ENCODE measurements at regions not wholly inside any gene's neighbourhood (a gene's known extent, or its start where the extent isn't known, plus 50 kb on each side); places are given as distances from the start of the nearest gene placed in this dataset.

- H3K4me1 Mint-ChIP-seq: no peaks in the 10 kb centered on the region
- H3K36me3 Mint-ChIP-seq: no peaks in the 10 kb centered on the region
- H3K9me3 Mint-ChIP-seq: peaks cover 6% of the 10 kb centered on the region
- H3K4me3 Mint-ChIP-seq: no peak overlapping the region
- no peaks in the 10 kb centered on the region for H3K27me3 Mint-ChIP-seq
- no peak for ATAC-seq
- H3K27ac Mint-ChIP-seq: no peak overlapping the region
These were observed 686.0 kb upstream of the BRINP3 start for GRCh38 chr1:191163621-191164020.

GRCh38 chr1:191174298-191174697 lies 696.6 kb upstream of the BRINP3 start:
- Mint-ChIP-seq H3K9me3 (peaks cover 2% of the 10 kb centered on the region), H3K36me3 (no peaks in the 10 kb centered on the region), H3K27me3 (no peaks in the 10 kb centered on the region), H3K27ac (no peak overlapping the region), H3K4me1 (peaks cover 12% of the 10 kb centered on the region), H3K4me3 (no peak overlapping the region)
- ATAC-seq: peak; percentile 43

GRCh38 chr1:191176131-191176530 lies 698.5 kb upstream of the BRINP3 start:
- H3K4me1 Mint-ChIP-seq: peaks cover 12% of the 10 kb centered on the region
- no peaks in the 10 kb centered on the region for H3K27me3 Mint-ChIP-seq
- H3K27ac Mint-ChIP-seq: no peak overlapping the region
- peaks cover 2% of the 10 kb centered on the region for H3K9me3 Mint-ChIP-seq
- ATAC-seq: no peak
- no peak overlapping the region for H3K4me3 Mint-ChIP-seq
- no peaks in the 10 kb centered on the region for H3K36me3 Mint-ChIP-seq

- ATAC-seq: no peak
- Mint-ChIP-seq H3K9me3 (peaks cover 6% of the 10 kb centered on the region), H3K27me3 (no peaks in the 10 kb centered on the region), H3K4me1 (no peaks in the 10 kb centered on the region), H3K36me3 (no peaks in the 10 kb centered on the region), H3K4me3 (no peak overlapping the region), H3K27ac (no peak overlapping the region)
These were observed 729.0 kb upstream of the BRINP3 start for GRCh38 chr1:191206513-191207207.

- Mint-ChIP-seq H3K36me3 (no peaks in the 10 kb centered on the region), H3K9me3 (peaks cover 7% of the 10 kb centered on the region), H3K4me3 (no peak overlapping the region), H3K27me3 (no peaks in the 10 kb centered on the region), H3K27ac (no peak overlapping the region), H3K4me1 (no peaks in the 10 kb centered on the region)
- no peak for ATAC-seq
These were observed 744.5 kb upstream of the BRINP3 start for GRCh38 chr1:191222206-191222605.

GRCh38 chr1:191240925-191241324 lies 763.3 kb upstream of the BRINP3 start:
- Mint-ChIP-seq H3K27ac (no peak overlapping the region), H3K4me1 (no peaks in the 10 kb centered on the region), H3K27me3 (no peaks in the 10 kb centered on the region), H3K36me3 (no peaks in the 10 kb centered on the region), H3K9me3 (peaks cover 6% of the 10 kb centered on the region), H3K4me3 (no peak overlapping the region)
- ATAC-seq: no peak

- H3K4me1 Mint-ChIP-seq: no peaks in the 10 kb centered on the region
- H3K27ac Mint-ChIP-seq: no peak overlapping the region
- H3K27me3 Mint-ChIP-seq: no peaks in the 10 kb centered on the region
- H3K36me3 Mint-ChIP-seq: no peaks in the 10 kb centered on the region
- ATAC-seq: no peak
- peaks cover 11% of the 10 kb centered on the region for H3K9me3 Mint-ChIP-seq
- no peak overlapping the region for H3K4me3 Mint-ChIP-seq
These were observed 777.8 kb upstream of the BRINP3 start for GRCh38 chr1:191255354-191256054.

GRCh38 chr1:191256917-191257316 lies 779.3 kb upstream of the BRINP3 start:
- Mint-ChIP-seq H3K4me3 (no peak overlapping the region), H3K4me1 (no peaks in the 10 kb centered on the region), H3K9me3 (peaks cover 10% of the 10 kb centered on the region), H3K36me3 (no peaks in the 10 kb centered on the region), H3K27ac (no peak overlapping the region), H3K27me3 (no peaks in the 10 kb centered on the region)
- no peak for ATAC-seq

GRCh38 chr1:191260056-191260455 lies 782.4 kb upstream of the BRINP3 start:
- Mint-ChIP-seq H3K9me3 (peaks cover 3% of the 10 kb centered on the region), H3K27me3 (no peaks in the 10 kb centered on the region), H3K4me1 (no peaks in the 10 kb centered on the region), H3K4me3 (no peak overlapping the region), H3K27ac (no peak overlapping the region), H3K36me3 (no peaks in the 10 kb centered on the region)
- ATAC-seq: no peak

GRCh38 chr1:191261111-191261510 lies 783.4 kb upstream of the BRINP3 start:
- Mint-ChIP-seq H3K27me3 (no peaks in the 10 kb centered on the region), H3K36me3 (no peaks in the 10 kb centered on the region)

GRCh38 chr1:191279266-191279800 lies 801.7 kb upstream of the BRINP3 start:
- ATAC-seq: no peak
- Mint-ChIP-seq H3K27me3 (no peaks in the 10 kb centered on the region), H3K4me3 (no peak overlapping the region), H3K36me3 (no peaks in the 10 kb centered on the region), H3K9me3 (peaks cover 14% of the 10 kb centered on the region), H3K27ac (no peak overlapping the region), H3K4me1 (no peaks in the 10 kb centered on the region)

More at GRCh38 chr1:191261111-191261510, 783.4 kb upstream of the BRINP3 start:
- no peaks in the 10 kb centered on the region for H3K4me1 Mint-ChIP-seq
- ATAC-seq: no peak
- H3K27ac Mint-ChIP-seq: no peak overlapping the region
- H3K9me3 Mint-ChIP-seq: peaks cover 5% of the 10 kb centered on the region
- no peak overlapping the region for H3K4me3 Mint-ChIP-seq

GRCh38 chr1:191284175-191284574 lies 806.5 kb upstream of the BRINP3 start:
- Mint-ChIP-seq H3K27ac (no peak overlapping the region), H3K36me3 (no peaks in the 10 kb centered on the region), H3K27me3 (no peaks in the 10 kb centered on the region), H3K4me1 (no peaks in the 10 kb centered on the region), H3K9me3 (peaks cover 20% of the 10 kb centered on the region), H3K4me3 (no peak overlapping the region)
- no peak for ATAC-seq

- ATAC-seq: no peak
- Mint-ChIP-seq H3K36me3 (no peaks in the 10 kb centered on the region), H3K4me1 (no peaks in the 10 kb centered on the region), H3K27ac (no peak overlapping the region), H3K9me3 (peaks cover 4% of the 10 kb centered on the region), H3K27me3 (no peaks in the 10 kb centered on the region), H3K4me3 (no peak overlapping the region)
These were observed 812.8 kb upstream of the BRINP3 start for GRCh38 chr1:191290441-191290840.

- H3K27ac Mint-ChIP-seq: no peak overlapping the region
- ATAC-seq: no peak
- H3K9me3 Mint-ChIP-seq: peaks cover 3% of the 10 kb centered on the region
- no peaks in the 10 kb centered on the region for H3K4me1 Mint-ChIP-seq
- no peak overlapping the region for H3K4me3 Mint-ChIP-seq
- no peaks in the 10 kb centered on the region for H3K27me3 Mint-ChIP-seq
- H3K36me3 Mint-ChIP-seq: no peaks in the 10 kb centered on the region
These were observed 827.7 kb upstream of the BRINP3 start for GRCh38 chr1:191305370-191305769.

GRCh38 chr1:191306916-191307315 lies 829.3 kb upstream of the BRINP3 start:
- Mint-ChIP-seq H3K4me1 (no peaks in the 10 kb centered on the region), H3K36me3 (no peaks in the 10 kb centered on the region), H3K27me3 (no peaks in the 10 kb centered on the region), H3K27ac (no peak overlapping the region), H3K4me3 (no peak overlapping the region), H3K9me3 (peaks cover 3% of the 10 kb centered on the region)
- no peak for ATAC-seq

- Mint-ChIP-seq H3K36me3 (no peaks in the 10 kb centered on the region), H3K4me3 (no peak overlapping the region), H3K9me3 (no peaks in the 10 kb centered on the region), H3K4me1 (no peaks in the 10 kb centered on the region), H3K27me3 (no peaks in the 10 kb centered on the region), H3K27ac (no peak overlapping the region)
- ATAC-seq: no peak
These were observed 838.2 kb upstream of the RGS18 start for GRCh38 chr1:191320062-191320461.

Measured in stimulated activated memory B cell treated with anti-CD40 and anti-IgM and Interleukin-4, amounts not matched to agents 10 μg/mL and 1 μg/mL and 100 μg/mL, for 72 hours (primary cell).